ENCODE measurements at regions not wholly inside any gene's neighbourhood (a gene's known extent, or its start where the extent isn't known, plus 50 kb on each side); places are given as distances from the start of the nearest gene placed in this dataset.
A peak's percentile ranks its signal among the peaks of the same experiment; 100 is the strongest.

GRCh38 chr1:68746378-68746777 lies 249.5 kb upstream of the DEPDC1 start:
- Histone ChIP-seq H3K9me2 (no peaks in the 10 kb centered on the region), H3K4me3 (ENCODE audit: low read depth in 2 of 2, low read length in 1 of 2) (no peak overlapping the region), H3K27ac (ENCODE audit: low read depth in 2 of 2, low read length in 1 of 2) (no peak overlapping the region; a peak in 1 of 4 replicates), H3K4me2 (no peak overlapping the region), H3K4me1 (ENCODE audit: control insufficient read depth in 1 of 2, insufficient read depth in 2 of 2, low read depth in 1 of 2, low read length in 1 of 2) (peaks cover 0 to 3% of the 10 kb centered on the region in 2 experiments; a peak in 1 of 4 replicates), H2AFZ (ENCODE audit: low read depth) (no peak overlapping the region), H3K79me2 (ENCODE audit: insufficient read depth) (no peaks in the 10 kb centered on the region), H3K9me3 (no peaks in the 10 kb centered on the region), H3F3A (replicated peaks; ENCODE audit: insufficient read depth) (no peaks in the 10 kb centered on the region), H3K27me3 (ENCODE audit: insufficient read depth) (no peaks in the 10 kb centered on the region), H3K36me3 (replicated peaks in 1 of 2; ENCODE audit: control insufficient read depth in 1 of 2, insufficient read depth in 2 of 2, low read length in 1 of 2) (no peaks in the 10 kb centered on the region), H4K20me1 (ENCODE audit: insufficient read depth) (no peaks in the 10 kb centered on the region), H3K9ac (no peak overlapping the region)
- TF ChIP-seq TCF12 (IDR thresholded peaks at IDR 0.05): no peak
- TF ChIP-seq TEAD4 (IDR thresholded peaks at IDR 0.05; ENCODE audit: borderline replicate concordance, insufficient read depth): no peak
- no peak for TF ChIP-seq ELF1 (IDR thresholded peaks at IDR 0.05)
- TF ChIP-seq MEF2A (IDR thresholded peaks at IDR 0.05; ENCODE audit: borderline replicate concordance, low read depth): no peak
- TF ChIP-seq IRF3 (IDR thresholded peaks at IDR 0.05; ENCODE audit: low read depth, low read length): no peak
- ChIA-PET POLR2A (no interaction called here), CTCF (interaction anchor here (1.2 kb wide), 1 partner anchor 24 kb away, joined by 3 read pairs; no protein-coding TSS in a partner anchor)
- DNase-seq: no peak
- 17% methylated on average over 1 of the region's 1 CpG for WGBS (ENCODE audit: low lambda C conversion rate)

DNA sequence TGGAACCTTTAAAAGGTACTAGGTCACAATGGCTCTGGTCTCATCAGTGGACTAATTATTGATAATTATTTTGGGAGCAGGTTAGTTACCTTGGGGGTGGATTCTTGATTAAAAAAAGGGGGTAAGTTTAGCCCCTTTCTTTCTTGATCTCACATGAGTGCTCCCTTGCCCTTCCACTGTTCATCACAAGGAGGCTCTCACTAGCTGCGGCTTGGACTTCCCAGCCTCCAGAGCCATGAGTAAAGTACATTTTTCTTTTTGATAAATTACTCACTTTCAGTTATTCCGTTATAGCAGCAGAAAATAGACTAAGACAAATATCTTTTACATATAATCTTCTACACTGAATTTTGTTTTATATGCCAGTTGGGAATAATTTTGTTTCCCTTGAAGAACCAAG lies 254.8 kb upstream of the DEPDC1 start:
- no peak overlapping the region for H3K27ac ChIP-seq (ENCODE audit: low read depth in 2 of 2, low read length in 1 of 2)
- H4K20me1 ChIP-seq (ENCODE audit: insufficient read depth): no peaks in the 10 kb centered on the region
- no peaks in the 10 kb centered on the region for H3K4me1 ChIP-seq (ENCODE audit: control insufficient read depth in 1 of 2, insufficient read depth in 2 of 2, low read depth in 1 of 2, low read length in 1 of 2)
- WGBS (ENCODE audit: low lambda C conversion rate): 34% methylated on average over 2 of the region's 2 CpGs
- no peak overlapping the region for H3K9ac ChIP-seq
- TF ChIP-seq MXI1 (IDR thresholded peaks at IDR 0.05; ENCODE audit: low read depth, low read length) (no peak), FOXJ3 (CRISPR knock-in tag; IDR thresholded peaks at IDR 0.05) (no peak), TAF1 (IDR thresholded peaks at IDR 0.05; ENCODE audit: borderline replicate concordance, low read depth, low read length) (no peak), POLR2AphosphoS5 (IDR thresholded peaks at IDR 0.05; ENCODE audit: low read depth, low read length) (no peak), RAD21 (IDR thresholded peaks at IDR 0.05; ENCODE audit: low read length) (peak; percentile 33; the same call in 1 of the 2 replicates)
- TF ChIP-seq, protein P1, sequence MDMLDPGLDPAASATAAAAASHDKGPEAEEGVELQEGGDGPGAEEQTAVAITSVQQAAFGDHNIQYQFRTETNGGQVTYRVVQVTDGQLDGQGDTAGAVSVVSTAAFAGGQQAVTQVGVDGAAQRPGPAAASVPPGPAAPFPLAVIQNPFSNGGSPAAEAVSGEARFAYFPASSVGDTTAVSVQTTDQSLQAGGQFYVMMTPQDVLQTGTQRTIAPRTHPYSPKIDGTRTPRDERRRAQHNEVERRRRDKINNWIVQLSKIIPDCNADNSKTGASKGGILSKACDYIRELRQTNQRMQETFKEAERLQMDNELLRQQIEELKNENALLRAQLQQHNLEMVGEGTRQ (IDR thresholded peaks at IDR 0.05; ENCODE audit: borderline replicate concordance, low read depth, low read length): no peak
- H3K9me3 ChIP-seq: no peaks in the 10 kb centered on the region
- H3K4me3 ChIP-seq (ENCODE audit: low read depth in 2 of 2, low read length in 1 of 2): no peak overlapping the region
- POLR2A ChIA-PET: no interaction called here
- no peak overlapping the region for H3K4me2 ChIP-seq
- DNase-seq: no peak
- H3F3A ChIP-seq (replicated peaks; ENCODE audit: insufficient read depth): no peaks in the 10 kb centered on the region
- CTCF ChIA-PET: interaction anchor here (0.7 to 1.5 kb wide), 2 partner anchors 9 to 355 kb away, joined by 3 read pairs; no protein-coding TSS in a partner anchor
- H3K9me2 ChIP-seq: no peaks in the 10 kb centered on the region
- H2AFZ ChIP-seq (ENCODE audit: low read depth): no peak overlapping the region
- no peaks in the 10 kb centered on the region for H3K79me2 ChIP-seq (ENCODE audit: insufficient read depth)
- no peaks in the 10 kb centered on the region for H3K36me3 ChIP-seq (replicated peaks in 1 of 2; ENCODE audit: control insufficient read depth in 1 of 2, insufficient read depth in 2 of 2, low read length in 1 of 2)
- H3K27me3 ChIP-seq (ENCODE audit: insufficient read depth): no peaks in the 10 kb centered on the region

Measured in SK-N-SH (cell line).